Panc1 (cell line): ENCODE measurements at regions not wholly inside any gene's neighbourhood (a gene's known extent, or its start where the extent isn't known, plus 50 kb on each side); places are given as distances from the start of the nearest gene placed in this dataset.

ENCODE experiments used
- ATAC-seq: fragments of 200-7000 bp; cut with Tn5 transposase; 2 replicates; pipeline ENCODE4 v1.9.1; 2020; ENCODE audit warnings: mild to moderate bottlenecking, moderate library complexity
- BruUV-seq: library from RNA; stranded (reverse); fragments of 400-500 nt; replicated peaks from 2 replicates; lab custom pipeline; 2021; lab: Mats Ljungman, UMichigan
- CTCF ChIA-PET: fragments of 300-600 bp; sonication (Branson Sonifier 250); formaldehyde crosslinking; loops from one replicate; lab custom pipeline; 2022; ENCODE audit warnings: antibody characterized with exemption; lab: Charles Lee
- POLR2A ChIA-PET: fragments of 300-600 bp; sonication (Branson Sonifier 250); formaldehyde crosslinking; loops from one replicate; lab custom pipeline; 2022; ENCODE audit warnings: antibody characterized with exemption; lab: Charles Lee
- DNase-seq: peaks from one replicate; pipeline ENCODE4 v3.0.0-alpha.2; 2010; ENCODE audit warnings: low read depth, low spot score
- H3K27ac ChIP-seq: 2 replicates; pipeline ENCODE4 v1.5.1; 2011; ENCODE audit warnings: mild to moderate bottlenecking, low read length, inconsistent platforms
- H3K27me3 ChIP-seq: fragments of 200-500 bp; sonication (Bioruptor generic); 2 replicates; pipeline ENCODE4 v1.6.0; 2014; ENCODE audit warnings: low read length, inconsistent platforms; ENCODE audit not compliant: control insufficient read depth, insufficient read depth
- H3K36me3 ChIP-seq: fragments of 200-500 bp; sonication (Bioruptor generic); 2 replicates; pipeline ENCODE4 v1.5.1; 2014; ENCODE audit warnings: inconsistent platforms, mild to moderate bottlenecking, low read length, moderate library complexity; ENCODE audit not compliant: control insufficient read depth, insufficient read depth
- H3K4me1 ChIP-seq: 2 replicates; pipeline ENCODE4 v1.5.1; 2011; ENCODE audit warnings: inconsistent platforms, mild to moderate bottlenecking, low read length, moderate library complexity; ENCODE audit not compliant: control insufficient read depth, insufficient read depth
- H3K4me3 ChIP-seq, 2 experiments: 2 replicates each; pipeline ENCODE4 v1.5.1; 2011 to 2012; ENCODE audit warnings: low read depth in 2 of 2, low read length in 2 of 2, mild to moderate bottlenecking in 2 of 2, inconsistent platforms in 1 of 2, moderate library complexity in 1 of 2
- H3K9me3 ChIP-seq: fragments of 200-500 bp; sonication (Bioruptor generic); 2 replicates; pipeline ENCODE4 v1.5.1; 2014; ENCODE audit warnings: low read depth, mild to moderate bottlenecking, inconsistent platforms, low read length, moderate library complexity; ENCODE audit not compliant: control insufficient read depth, insufficient read depth
- CTCF ChIP-seq: fragments of 450-650 bp; IDR thresholded peaks from 2 replicates; pipeline ENCODE4 v1.5.1; 2017; ENCODE audit warnings: mild to moderate bottlenecking
- POLR2AphosphoS5 ChIP-seq: IDR thresholded peaks from 2 replicates; pipeline ENCODE4 v1.6.1; 2012; ENCODE audit warnings: mild to moderate bottlenecking, low read depth, low read length, moderate library complexity
- REST ChIP-seq, 2 experiments: IDR thresholded peaks; 2 replicates each; pipeline ENCODE4 v1.6.1; 2011 to 2012; ENCODE audit warnings: low read depth in 2 of 2, control low read depth in 1 of 2, low read length in 1 of 2, mild to moderate bottlenecking in 1 of 2, moderate library complexity in 1 of 2; ENCODE audit not compliant: insufficient read depth in 1 of 2
- SIN3A ChIP-seq: IDR thresholded peaks from 2 replicates; pipeline ENCODE4 v1.6.1; 2012; ENCODE audit warnings: low read depth, mild to moderate bottlenecking, low read length, moderate library complexity, borderline replicate concordance; ENCODE audit not compliant: insufficient read depth
- TCF7L2 ChIP-seq: IDR thresholded peaks from 2 replicates; pipeline ENCODE4 v1.6.1; 2011; ENCODE audit warnings: mild to moderate bottlenecking, low read depth, low read length, inconsistent platforms
- in situ Hi-C: cut with HindIII; loops from 2 replicates; pipeline ENCODE4 v1.10.0; 2016; ENCODE audit warnings: low sequenced_read_pairs, low pct_unique_long_range_greater_than_20kb
- intact Hi-C: fragments of 100-400 bp; cut with micrococcal nuclease; formaldehyde crosslinking; loops from one replicate; pipeline ENCODE4 v1.10.0; 2022; ENCODE audit not compliant: unreplicated experiment

- no peak for DNase-seq
Measured at GRCh38 chr2:186995092-186995491, 146.1 kb upstream of the ZSWIM2 start.

GRCh38 chr2:186992597-186992996 lies 143.6 kb upstream of the ZSWIM2 start:
- intact Hi-C loops (no loop called here), in situ Hi-C loops (no loop called here)
- DNase-seq (no peak), ATAC-seq (no peak)
- CTCF ChIA-PET: no interaction called here
- no peak overlapping the region for H3K4me3 ChIP-seq
- TF ChIP-seq TCF7L2 (no peak), REST (IDR thresholded peaks at IDR 0.05; ENCODE audit: insufficient read depth in 1 of 2, low read depth in 2 of 2, low read length in 1 of 2) (no peak), CTCF (no peak), POLR2AphosphoS5 (no peak), SIN3A (no peak)
- H3K9me3 ChIP-seq: peaks cover 3% of the 10 kb centered on the region; the same call in 1 of the 2 replicates
- H3K27ac ChIP-seq: no peak overlapping the region
- no peaks in the 10 kb centered on the region for H3K4me1 ChIP-seq
- H3K36me3 ChIP-seq: no peaks in the 10 kb centered on the region
- BruUV-seq: no TSS peak
- no peaks in the 10 kb centered on the region; the same call in 1 of the 2 replicates for H3K27me3 ChIP-seq
- POLR2A ChIA-PET: no interaction called here

More at GRCh38 chr2:186995092-186995491, 146.1 kb upstream of the ZSWIM2 start:
- H3K9me3 ChIP-seq: no peaks in the 10 kb centered on the region; the same call in 1 of the 2 replicates
- POLR2A ChIA-PET: interaction anchor here (0.6 kb wide), 1 partner anchor 111 kb away, joined by 4 read pairs; no protein-coding TSS in a partner anchor
- no peaks in the 10 kb centered on the region; the same call in 1 of the 2 replicates for H3K27me3 ChIP-seq
- CTCF ChIA-PET: no interaction called here
- H3K36me3 ChIP-seq: no peaks in the 10 kb centered on the region
- no peaks in the 10 kb centered on the region for H3K4me1 ChIP-seq
- in situ Hi-C loops: no loop called here
- ATAC-seq: no peak
- no peak overlapping the region for H3K27ac ChIP-seq
- H3K4me3 ChIP-seq: no peak overlapping the region
- intact Hi-C loops: no loop called here
- BruUV-seq: no TSS peak
- TF ChIP-seq SIN3A: no peak
- no peak for TF ChIP-seq CTCF
- TF ChIP-seq TCF7L2: no peak
- no peak for TF ChIP-seq REST (IDR thresholded peaks at IDR 0.05; ENCODE audit: insufficient read depth in 1 of 2, low read depth in 2 of 2, low read length in 1 of 2)
- no peak for TF ChIP-seq POLR2AphosphoS5
